Activated T-helper 9 cell treated with anti-CD3 and anti-CD28 coated beads, Interleukin-2, amount 50 U/mL, for 16 hours (primary cell): ENCODE measurements at regions not wholly inside any gene's neighbourhood (a gene's known extent, or its start where the extent isn't known, plus 50 kb on each side); places are given as distances from the start of the nearest gene placed in this dataset.

Experiments used
- DNase-seq: peaks from one replicate; pipeline ENCODE4 v3.0.0-alpha.2; 2020; ENCODE audit warnings: low read depth

GRCh38 chr11:115555336-115556090 lies 51.3 kb upstream of the CADM1 start:
- no peak for DNase-seq
